ENCODE measurements at regions not wholly inside any gene's neighbourhood (a gene's known extent, or its start where the extent isn't known, plus 50 kb on each side); places are given as distances from the start of the nearest gene placed in this dataset.

DNA sequence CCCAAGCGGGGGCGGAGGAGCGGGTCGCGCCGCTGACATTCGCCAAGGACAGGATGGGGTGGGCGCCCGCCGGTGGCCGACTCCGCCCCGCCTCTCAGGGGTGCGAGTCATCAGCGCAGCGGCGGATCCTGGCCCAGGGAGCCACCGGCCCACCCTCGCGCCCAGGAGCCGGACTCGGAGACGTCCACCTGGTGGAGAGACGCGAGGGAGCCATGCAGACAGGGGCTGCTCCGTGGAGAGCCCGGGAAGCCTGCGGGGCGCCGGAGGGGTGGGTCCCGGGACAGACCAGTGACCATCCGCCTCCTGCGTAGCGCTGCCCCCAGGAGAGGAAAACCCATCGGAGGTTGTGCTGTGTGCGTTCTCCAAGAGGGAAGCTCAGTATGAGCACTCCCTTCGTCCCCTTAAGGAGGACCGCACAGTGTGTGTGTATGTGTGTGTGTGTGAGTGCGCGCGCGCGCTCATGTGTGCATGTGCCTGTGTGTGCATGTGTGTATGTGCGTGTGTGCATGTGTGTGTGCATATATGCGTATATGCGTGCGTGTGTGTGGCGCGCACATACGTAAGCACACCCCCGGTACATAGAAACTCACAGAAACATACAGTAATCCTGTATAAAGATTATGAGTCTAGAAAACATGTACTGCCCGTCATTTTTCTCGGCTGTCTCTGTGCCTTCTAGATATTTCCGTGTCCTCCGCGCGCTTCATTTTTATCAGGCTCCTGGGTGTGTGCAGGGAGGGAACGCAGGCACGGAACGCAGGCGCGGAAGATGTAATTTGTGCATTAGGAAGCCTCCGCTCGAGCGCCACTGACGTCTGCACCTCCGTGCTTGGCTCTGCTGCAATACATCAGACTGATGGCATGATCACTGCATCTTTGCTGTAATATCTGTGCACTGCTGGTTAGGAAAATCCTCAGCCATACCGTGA lies 158.9 kb downstream of the TBXT start:
- no peak for DNase-seq (ENCODE audit: low spot score)
- no peak for TF ChIP-seq CTCF (IDR thresholded peaks at IDR 0.05; ENCODE audit: extremely low read depth, insufficient read depth, missing control alignments)

GRCh38 chr6:166007349-166008263 lies 160.0 kb downstream of the TBXT start:
- no peak for DNase-seq (ENCODE audit: low spot score)
- no peak for TF ChIP-seq CTCF (IDR thresholded peaks at IDR 0.05; ENCODE audit: extremely low read depth, insufficient read depth, missing control alignments)

More for the DNA sequence above, 158.9 kb downstream of the TBXT start:
- in situ Hi-C loops (cut with MboI; ENCODE audit: low pct_unique_long_range_greater_than_20kb, low sequenced_read_pairs, unreplicated experiment): no loop called here

DNA sequence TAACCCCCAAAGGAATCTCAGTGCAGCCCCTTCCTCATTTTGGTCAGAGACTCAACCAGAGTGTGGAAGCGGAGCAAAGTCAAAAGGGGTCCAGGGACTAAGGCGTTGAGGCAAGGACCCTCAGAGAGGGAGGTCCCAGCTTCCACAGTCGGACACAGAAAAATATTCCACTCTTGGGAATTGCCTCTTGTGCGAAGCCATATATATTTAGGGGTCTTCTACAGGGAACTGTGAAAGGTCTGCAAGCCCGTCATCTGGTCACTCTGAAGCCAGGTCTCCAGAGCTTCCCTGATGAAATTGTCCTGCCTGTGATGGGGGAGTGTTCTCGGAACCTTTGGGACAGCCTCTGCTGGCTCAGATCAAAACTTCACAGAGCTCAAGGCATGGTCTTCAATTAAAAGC lies 160.8 kb downstream of the TBXT start:
- in situ Hi-C loops (cut with MboI; ENCODE audit: low pct_unique_long_range_greater_than_20kb, low sequenced_read_pairs, unreplicated experiment): no loop called here
- TF ChIP-seq CTCF (IDR thresholded peaks at IDR 0.05; ENCODE audit: extremely low read depth, insufficient read depth, missing control alignments): no peak
- no peak for DNase-seq (ENCODE audit: low spot score)

More at GRCh38 chr6:166007349-166008263, 160.0 kb downstream of the TBXT start:
- in situ Hi-C loops (cut with MboI; ENCODE audit: low pct_unique_long_range_greater_than_20kb, low sequenced_read_pairs, unreplicated experiment): no loop called here

DNA sequence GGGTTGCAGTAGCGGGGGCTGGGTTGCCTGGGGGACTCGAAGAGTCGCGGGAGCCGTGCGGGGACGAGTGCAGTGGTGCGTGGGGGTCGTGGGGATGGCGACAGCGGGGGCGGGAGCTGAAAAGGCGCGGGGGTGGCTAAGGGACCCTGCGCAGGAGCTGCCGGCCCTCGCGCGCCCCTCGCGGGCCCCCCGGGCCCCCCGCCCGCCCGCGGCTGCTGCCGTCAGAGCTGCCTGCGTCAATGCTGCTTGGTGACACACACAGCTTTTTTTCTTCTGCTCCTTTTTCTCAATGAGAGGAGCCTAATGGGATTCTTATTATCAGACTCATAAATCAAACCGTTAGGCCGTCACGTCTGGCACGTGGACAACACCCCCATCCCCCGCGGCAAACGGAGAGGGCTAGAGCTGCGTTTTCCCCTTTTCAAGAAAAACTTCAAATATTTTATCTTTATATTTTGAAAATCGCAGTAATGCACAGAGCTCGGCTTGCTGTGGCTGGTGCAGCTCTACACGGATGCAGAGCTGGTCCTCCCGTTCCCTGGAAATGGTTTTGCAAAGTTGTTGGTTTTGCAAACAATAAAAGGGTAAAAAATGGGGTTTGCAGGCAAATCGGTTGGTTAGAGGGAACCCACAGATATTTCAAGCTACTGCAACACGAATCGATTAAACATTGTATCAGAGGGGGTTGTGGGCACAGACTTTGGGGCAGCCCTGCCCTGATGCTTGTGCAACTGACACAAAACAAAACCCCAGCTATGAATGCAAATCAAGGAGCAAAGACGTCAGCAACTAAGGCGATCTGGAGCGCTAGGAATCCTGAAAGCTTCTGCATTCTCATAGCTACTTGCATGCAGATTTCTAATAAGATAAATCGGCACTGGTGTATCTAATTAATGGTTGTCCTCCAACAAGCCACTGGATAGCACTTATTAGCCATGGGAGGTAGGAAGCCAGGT lies 161.4 kb downstream of the TBXT start:
- in situ Hi-C loops (cut with MboI; ENCODE audit: low pct_unique_long_range_greater_than_20kb, low sequenced_read_pairs, unreplicated experiment): no loop called here
- no peak for TF ChIP-seq CTCF (IDR thresholded peaks at IDR 0.05; ENCODE audit: extremely low read depth, insufficient read depth, missing control alignments)
- no peak for DNase-seq (ENCODE audit: low spot score)

GRCh38 chr6:166005401-166005943 lies 162.2 kb downstream of the TBXT start:
- TF ChIP-seq CTCF (IDR thresholded peaks at IDR 0.05; ENCODE audit: extremely low read depth, insufficient read depth, missing control alignments): no peak
- DNase-seq (ENCODE audit: low spot score): no peak
- in situ Hi-C loops (cut with MboI; ENCODE audit: low pct_unique_long_range_greater_than_20kb, low sequenced_read_pairs, unreplicated experiment): no loop called here

Data from GM13977 (cell line).